ENCODE measurements at regions not wholly inside any gene's neighbourhood (a gene's known extent, or its start where the extent isn't known, plus 50 kb on each side); places are given as distances from the start of the nearest gene placed in this dataset.

DNA sequence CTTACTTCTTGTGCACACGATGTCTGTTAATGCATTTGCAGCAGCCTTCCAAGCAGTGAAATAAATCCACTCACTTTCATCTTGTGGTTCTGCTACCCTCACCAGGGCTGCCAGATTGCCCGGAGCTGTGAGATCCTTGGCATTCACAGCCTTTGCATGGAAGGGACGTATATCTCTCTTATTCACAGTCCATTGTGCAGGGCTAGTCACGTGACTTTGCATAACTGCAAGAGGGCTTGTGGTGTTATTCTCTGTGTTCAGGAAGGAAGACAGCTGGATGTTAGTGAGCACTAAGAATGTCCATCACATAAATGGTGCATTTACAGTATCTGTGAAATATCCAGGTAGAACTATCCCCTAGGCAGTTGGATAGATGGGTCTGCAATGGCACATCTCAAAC lies 96.5 kb upstream of the BEND4 start:
- Histone ChIP-seq H3K27ac (ENCODE audit: insufficient read depth, low read depth, low read length) (no peak overlapping the region), H3K9me3 (replicated peaks; ENCODE audit: control insufficient read depth, insufficient read depth, low read length) (no peaks in the 10 kb centered on the region), H3K36me3 (ENCODE audit: control insufficient read depth in 2 of 2, extremely low read depth in 1 of 2, insufficient read depth in 2 of 2, low read length in 2 of 2) (no peaks in the 10 kb centered on the region), H3K9ac (replicated peaks; ENCODE audit: extremely low read depth, insufficient read depth, low read length) (no peak overlapping the region), H3K4me3 (replicated peaks in 1 of 3; ENCODE audit: insufficient read depth in 1 of 3, low read depth in 1 of 3, low read length in 3 of 3) (no peak overlapping the region), H3K9me1 (replicated peaks; ENCODE audit: control insufficient read depth, extremely low read depth, insufficient read depth, low read length) (no peaks in the 10 kb centered on the region), H3K4me1 (ENCODE audit: control insufficient read depth, extremely low read depth, insufficient read depth, low read length) (no peaks in the 10 kb centered on the region), H4K20me1 (replicated peaks; ENCODE audit: control insufficient read depth, extremely low read depth, insufficient read depth, low read length) (no peaks in the 10 kb centered on the region), H3K79me2 (ENCODE audit: control insufficient read depth, insufficient read depth, low read length) (no peaks in the 10 kb centered on the region), H2AFZ (ENCODE audit: low read depth, low read length) (no peak overlapping the region), H3K27me3 (ENCODE audit: control insufficient read depth in 2 of 2, insufficient read depth in 2 of 2, low read length in 2 of 2) (peaks cover 0 to 4% of the 10 kb centered on the region in 2 experiments), H3K4me2 (ENCODE audit: insufficient read depth, low read length) (no peak overlapping the region)
- POLR2A ChIA-PET = no interaction called here
- intact Hi-C loops (cut with micrococcal nuclease) (no loop called here), dilution Hi-C loops (cut with MboI; ENCODE audit: extremely low pct_ligation_motif_present, low sequenced_read_pairs) (no loop called here)
- DNase-seq (ENCODE audit: low read depth, low spot score) (no peak), FAIRE-seq (no peak)
- no peak for TF ChIP-seq FOS (IDR thresholded peaks at IDR 0.05; ENCODE audit: borderline replicate concordance, insufficient read depth, low read length)
- no peak for TF ChIP-seq EZH2 (IDR thresholded peaks at IDR 0.05; ENCODE audit: borderline replicate concordance, low read depth, low read length, severe bottlenecking)
- TF ChIP-seq POLR2A (IDR thresholded peaks at IDR 0.05; ENCODE audit: low read depth, low read length) = no peak
- TF ChIP-seq CTCF (IDR thresholded peaks at IDR 0.05; ENCODE audit: extremely low read depth in 1 of 2, insufficient read depth in 1 of 2, low read depth in 1 of 2, low read length in 2 of 2) = no peak
- TF ChIP-seq GATA2 (IDR thresholded peaks at IDR 0.05; ENCODE audit: insufficient read depth, insufficient read length, low read depth, low read length) = no peak
- TF ChIP-seq, protein P1, sequence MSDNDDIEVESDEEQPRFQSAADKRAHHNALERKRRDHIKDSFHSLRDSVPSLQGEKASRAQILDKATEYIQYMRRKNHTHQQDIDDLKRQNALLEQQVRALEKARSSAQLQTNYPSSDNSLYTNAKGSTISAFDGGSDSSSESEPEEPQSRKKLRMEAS (IDR thresholded peaks at IDR 0.05; ENCODE audit: insufficient read depth, insufficient read length) = no peak
- no peak for TF ChIP-seq JUN (IDR thresholded peaks at IDR 0.05; ENCODE audit: borderline replicate concordance, insufficient read depth, insufficient read length, low read depth)
- TF ChIP-seq MYC (IDR thresholded peaks at IDR 0.05; ENCODE audit: low read depth, low read length) = no peak
- CTCF ChIA-PET = no interaction called here
- BruUV-seq (replicated peaks) = no TSS peak

Data from endothelial cell of umbilical vein (primary cell).